ENCODE measurements at regions not wholly inside any gene's neighbourhood (a gene's known extent, or its start where the extent isn't known, plus 50 kb on each side); places are given as distances from the start of the nearest gene placed in this dataset.
"Not testable (repeated sequence)": the region's sequence is repeated elsewhere in the genome, so short reads cannot be mapped to it uniquely, and the experiment has no call there.

- no peak for DNase-seq
These were observed 50.1 kb downstream of the KCNC4 start for GRCh38 chr1:110260194-110260593.

GRCh38 chr1:110262296-110262695, 52.2 kb downstream of the KCNC4 start:
- DNase-seq, result no peak

- peak; percentile 8 for DNase-seq
These were observed 52.9 kb downstream of the KCNC4 start for GRCh38 chr1:110262846-110263631.

GRCh38 chr1:110264430-110264829, 54.3 kb downstream of the KCNC4 start:
- DNase-seq, result no peak

GRCh38 chr1:110265186-110265585, 55.1 kb downstream of the KCNC4 start:
- DNase-seq, result no peak

- no peak for DNase-seq
These were observed 56.7 kb downstream of the KCNC4 start for GRCh38 chr1:110266834-110267233.

- no peak for DNase-seq
These were observed 57.1 kb downstream of the KCNC4 start for GRCh38 chr1:110267260-110267659.

- no peak for DNase-seq
These were observed 61.9 kb downstream of the KCNC4 start for GRCh38 chr1:110272045-110272444.

GRCh38 chr1:110273832-110274231, 63.7 kb downstream of the KCNC4 start:
- not testable (repeated sequence) for DNase-seq

GRCh38 chr1:110280126-110280525, 59.1 kb upstream of the RBM15 start:
- DNase-seq, result no peak

- DNase-seq, result no peak
These were observed 58.4 kb upstream of the RBM15 start for GRCh38 chr1:110280804-110281203.

GRCh38 chr1:110281363-110282290, 57.5 kb upstream of the RBM15 start:
- no peak for DNase-seq

- no peak for DNase-seq
These were observed 56.8 kb upstream of the RBM15 start for GRCh38 chr1:110282395-110282794.

GRCh38 chr1:110283677-110284076, 55.5 kb upstream of the RBM15 start:
- no peak for DNase-seq

- no peak for DNase-seq
These were observed 53.9 kb upstream of the RBM15 start for GRCh38 chr1:110285316-110285715.

GRCh38 chr1:110286564-110286963, 52.6 kb upstream of the RBM15 start:
- DNase-seq, result no peak

GRCh38 chr1:110288111-110288510, 51.1 kb upstream of the RBM15 start:
- DNase-seq, result no peak

All from CD4-positive, alpha-beta T cell treated with Interleukin-10 for 1 hour (primary cell).